ENCODE measurements at regions not wholly inside any gene's neighbourhood (a gene's known extent, or its start where the extent isn't known, plus 50 kb on each side); places are given as distances from the start of the nearest gene placed in this dataset.

DNA sequence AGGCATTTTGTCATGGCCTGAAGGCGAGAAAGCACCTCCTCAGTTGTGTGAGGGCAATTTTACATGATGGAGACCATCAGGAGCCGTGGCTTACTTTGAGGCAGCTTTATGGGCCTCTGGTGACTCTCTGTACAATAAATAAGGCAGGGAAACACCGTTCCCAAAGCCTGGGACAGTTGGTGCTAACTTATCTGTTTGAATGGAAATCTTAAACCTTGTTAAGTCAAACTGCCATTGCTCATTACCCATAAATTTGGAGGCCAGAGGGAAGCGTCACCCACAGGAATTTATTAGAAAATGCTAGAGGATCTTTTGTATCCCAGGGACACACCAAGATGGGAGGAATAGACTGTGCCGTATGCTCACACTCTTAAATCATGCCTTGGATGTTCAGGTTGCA, 1156.9 kb downstream of the BRD1 start:
- TF ChIP-seq, protein P1, sequence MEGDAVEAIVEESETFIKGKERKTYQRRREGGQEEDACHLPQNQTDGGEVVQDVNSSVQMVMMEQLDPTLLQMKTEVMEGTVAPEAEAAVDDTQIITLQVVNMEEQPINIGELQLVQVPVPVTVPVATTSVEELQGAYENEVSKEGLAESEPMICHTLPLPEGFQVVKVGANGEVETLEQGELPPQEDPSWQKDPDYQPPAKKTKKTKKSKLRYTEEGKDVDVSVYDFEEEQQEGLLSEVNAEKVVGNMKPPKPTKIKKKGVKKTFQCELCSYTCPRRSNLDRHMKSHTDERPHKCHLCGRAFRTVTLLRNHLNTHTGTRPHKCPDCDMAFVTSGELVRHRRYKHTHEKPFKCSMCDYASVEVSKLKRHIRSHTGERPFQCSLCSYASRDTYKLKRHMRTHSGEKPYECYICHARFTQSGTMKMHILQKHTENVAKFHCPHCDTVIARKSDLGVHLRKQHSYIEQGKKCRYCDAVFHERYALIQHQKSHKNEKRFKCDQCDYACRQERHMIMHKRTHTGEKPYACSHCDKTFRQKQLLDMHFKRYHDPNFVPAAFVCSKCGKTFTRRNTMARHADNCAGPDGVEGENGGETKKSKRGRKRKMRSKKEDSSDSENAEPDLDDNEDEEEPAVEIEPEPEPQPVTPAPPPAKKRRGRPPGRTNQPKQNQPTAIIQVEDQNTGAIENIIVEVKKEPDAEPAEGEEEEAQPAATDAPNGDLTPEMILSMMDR (IDR thresholded peaks at IDR 0.05), result no peak
- TF ChIP-seq POLR2A (IDR thresholded peaks at IDR 0.05), result no peak
